HUES48 (cell line): ENCODE measurements at regions not wholly inside any gene's neighbourhood (a gene's known extent, or its start where the extent isn't known, plus 50 kb on each side); places are given as distances from the start of the nearest gene placed in this dataset.

Experiments
- H3K27ac ChIP-seq: one replicate; pipeline ENCODE4 v1.7.0; 2013; ENCODE audit warnings: low read depth, low read length, inconsistent platforms
- H3K27me3 ChIP-seq: 2 replicates; pipeline ENCODE4 v1.6.1; 2013; ENCODE audit warnings: mild to moderate bottlenecking, low read length; ENCODE audit not compliant: control insufficient read depth, insufficient read depth
- H3K36me3 ChIP-seq: 2 replicates; pipeline ENCODE4 v1.6.1; 2013; ENCODE audit warnings: low read length; ENCODE audit not compliant: control insufficient read depth, insufficient read depth
- H3K4me1 ChIP-seq: 2 replicates; pipeline ENCODE4 v1.6.1; 2013; ENCODE audit warnings: mild to moderate bottlenecking, low read length; ENCODE audit not compliant: control insufficient read depth, insufficient read depth
- H3K4me3 ChIP-seq: 2 replicates; pipeline ENCODE4 v1.5.1; 2013; ENCODE audit warnings: mild to moderate bottlenecking, low read depth, low read length
- H3K9ac ChIP-seq: 2 replicates; pipeline ENCODE4 v1.6.1; 2013; ENCODE audit warnings: mild to moderate bottlenecking, low read depth, low read length, moderate library complexity
- H3K9me3 ChIP-seq: 2 replicates; pipeline ENCODE4 v1.6.1; 2013; ENCODE audit warnings: low read length; ENCODE audit not compliant: control insufficient read depth, insufficient read depth

GRCh38 chr3:127352612-127353011 is 64.8 kb upstream of the PRR20G start:
- Histone ChIP-seq H3K9me3 (peaks cover 21% of the 10 kb centered on the region), H3K27ac (no peak overlapping the region), H3K4me1 (no peaks in the 10 kb centered on the region), H3K9ac (no peak overlapping the region), H3K27me3 (no peaks in the 10 kb centered on the region), H3K36me3 (no peaks in the 10 kb centered on the region), H3K4me3 (no peak overlapping the region)

- Histone ChIP-seq H3K9ac (no peak overlapping the region), H3K4me1 (no peaks in the 10 kb centered on the region), H3K4me3 (no peak overlapping the region), H3K36me3 (no peaks in the 10 kb centered on the region), H3K27ac (no peak overlapping the region), H3K27me3 (no peaks in the 10 kb centered on the region), H3K9me3 (peaks cover 15% of the 10 kb centered on the region)
Observed at GRCh38 chr3:127351775-127352350, 64.0 kb upstream of the PRR20G start.

GRCh38 chr3:127351321-127351720 is 63.5 kb upstream of the PRR20G start:
- Histone ChIP-seq H3K27me3 (no peaks in the 10 kb centered on the region), H3K4me3 (no peak overlapping the region), H3K36me3 (no peaks in the 10 kb centered on the region), H3K9me3 (peaks cover 9% of the 10 kb centered on the region), H3K4me1 (no peaks in the 10 kb centered on the region), H3K27ac (no peak overlapping the region), H3K9ac (no peak overlapping the region)

- Histone ChIP-seq H3K27ac (no peak overlapping the region), H3K9me3 (peaks cover 2% of the 10 kb centered on the region), H3K27me3 (no peaks in the 10 kb centered on the region), H3K4me1 (no peaks in the 10 kb centered on the region), H3K36me3 (no peaks in the 10 kb centered on the region), H3K9ac (no peak overlapping the region), H3K4me3 (no peak overlapping the region)
Observed at GRCh38 chr3:127350172-127351050, 62.6 kb upstream of the PRR20G start.

- Histone ChIP-seq H3K9ac (no peak overlapping the region), H3K27ac (no peak overlapping the region), H3K4me3 (no peak overlapping the region), H3K9me3 (no peaks in the 10 kb centered on the region), H3K27me3 (no peaks in the 10 kb centered on the region), H3K36me3 (no peaks in the 10 kb centered on the region), H3K4me1 (no peaks in the 10 kb centered on the region)
Observed at GRCh38 chr3:127349501-127350171, 61.8 kb upstream of the PRR20G start.

- H3K36me3 ChIP-seq = no peaks in the 10 kb centered on the region
- no peaks in the 10 kb centered on the region for H3K4me1 ChIP-seq
- H3K27ac ChIP-seq = no peak overlapping the region
- no peaks in the 10 kb centered on the region for H3K9me3 ChIP-seq
- H3K27me3 ChIP-seq = peaks cover 11% of the 10 kb centered on the region; the same call in 1 of the 2 replicates
- no peak overlapping the region for H3K4me3 ChIP-seq
- no peak overlapping the region for H3K9ac ChIP-seq
Observed at GRCh38 chr3:127342735-127343134, 54.9 kb upstream of the PRR20G start.

GRCh38 chr3:127339928-127340861 is 52.3 kb upstream of the PRR20G start:
- H3K27me3 ChIP-seq = peaks cover 18% of the 10 kb centered on the region

GRCh38 chr3:127339016-127339415 is 51.2 kb upstream of the PRR20G start:
- Histone ChIP-seq H3K27me3 (peaks cover 18% of the 10 kb centered on the region), H3K27ac (no peak overlapping the region)

More at GRCh38 chr3:127339928-127340861, 52.3 kb upstream of the PRR20G start:
- Histone ChIP-seq H3K27ac (no peak overlapping the region), H3K9me3 (no peaks in the 10 kb centered on the region), H3K9ac (no peak overlapping the region), H3K4me1 (no peaks in the 10 kb centered on the region), H3K36me3 (no peaks in the 10 kb centered on the region), H3K4me3 (no peak overlapping the region)

GRCh38 chr3:127337911-127338531 is 50.2 kb upstream of the PRR20G start:
- Histone ChIP-seq H3K27ac (no peak overlapping the region), H3K4me3 (peak overlapping the region; percentile 40; the same call in 1 of the 2 replicates), H3K36me3 (no peaks in the 10 kb centered on the region), H3K9ac (no peak overlapping the region), H3K4me1 (no peaks in the 10 kb centered on the region), H3K27me3 (peaks cover 18% of the 10 kb centered on the region), H3K9me3 (peaks cover 6% of the 10 kb centered on the region; the same call in 1 of the 2 replicates)

More at GRCh38 chr3:127339016-127339415, 51.2 kb upstream of the PRR20G start:
- Histone ChIP-seq H3K9ac (no peak overlapping the region), H3K9me3 (peaks cover 6% of the 10 kb centered on the region; the same call in 1 of the 2 replicates), H3K4me3 (no peak overlapping the region), H3K4me1 (no peaks in the 10 kb centered on the region), H3K36me3 (no peaks in the 10 kb centered on the region)
